AG08396 (cell line): ENCODE measurements at regions not wholly inside any gene's neighbourhood (a gene's known extent, or its start where the extent isn't known, plus 50 kb on each side); places are given as distances from the start of the nearest gene placed in this dataset.
"Not testable (repeated sequence)": the region's sequence is repeated elsewhere in the genome, so short reads cannot be mapped to it uniquely, and the experiment has no call there.

Source experiments
- DNase-seq: peaks from one replicate; pipeline ENCODE4 v3.0.0; 2012; ENCODE audit warnings: low spot score, mixed read lengths

- not testable (repeated sequence) for DNase-seq
Observed at GRCh38 chr5:119299242-119299614, 56.6 kb upstream of the TNFAIP8 start.

- DNase-seq, result not testable (repeated sequence)
Observed at GRCh38 chr5:119299615-119300310, 56.1 kb upstream of the TNFAIP8 start.

GRCh38 chr5:119300311-119300670 is 55.5 kb upstream of the TNFAIP8 start:
- no peak for DNase-seq

- DNase-seq, result no peak
Observed at GRCh38 chr5:119301210-119301609, 54.6 kb upstream of the TNFAIP8 start.

GRCh38 chr5:119301906-119302305 is 53.9 kb upstream of the TNFAIP8 start:
- no peak for DNase-seq

- no peak for DNase-seq
Observed at GRCh38 chr5:119302449-119302848, 53.4 kb upstream of the TNFAIP8 start.

GRCh38 chr5:119302916-119303897 is 52.6 kb upstream of the TNFAIP8 start:
- DNase-seq, result peak; percentile 83

GRCh38 chr5:119304439-119305211 is 51.2 kb upstream of the TNFAIP8 start:
- no peak for DNase-seq
